Activated naive CD4-positive, alpha-beta T cell treated with anti-CD3 and anti-CD28 coated beads, Interleukin-2, amount 10 ng/mL, durations not matched to agents 7 days and 5 days (primary cell): ENCODE measurements at regions not wholly inside any gene's neighbourhood (a gene's known extent, or its start where the extent isn't known, plus 50 kb on each side); places are given as distances from the start of the nearest gene placed in this dataset.

ENCODE experiments used
- CTCF ChIA-PET: fragments of 350-600 bp; sonication (Branson Sonifier 250); formaldehyde crosslinking; loops from one replicate; lab custom pipeline; 2021; ENCODE audit warnings: antibody characterized with exemption; lab: Charles Lee
- DNase-seq: peaks from one replicate; pipeline ENCODE4 v3.0.0-alpha.2; 2020
- H3K27ac Mint-ChIP-seq: one replicate; pipeline ENCODE4 v1.8.0; 2021; ENCODE audit warnings: mild to moderate bottlenecking, moderate library complexity, mixed read lengths
- H3K27me3 Mint-ChIP-seq: one replicate; pipeline ENCODE4 v1.8.0; 2021; ENCODE audit warnings: mild to moderate bottlenecking, mixed read lengths
- H3K36me3 Mint-ChIP-seq: one replicate; pipeline ENCODE4 v1.8.0; 2021; ENCODE audit warnings: mixed read lengths
- H3K4me1 Mint-ChIP-seq: one replicate; pipeline ENCODE4 v1.8.0; 2021; ENCODE audit warnings: mixed read lengths
- H3K4me3 Mint-ChIP-seq: one replicate; pipeline ENCODE4 v1.8.0; 2021; ENCODE audit warnings: mild to moderate bottlenecking, moderate library complexity, mixed read lengths
- H3K9me3 Mint-ChIP-seq: one replicate; pipeline ENCODE4 v1.8.0; 2021; ENCODE audit warnings: mixed read lengths

DNA sequence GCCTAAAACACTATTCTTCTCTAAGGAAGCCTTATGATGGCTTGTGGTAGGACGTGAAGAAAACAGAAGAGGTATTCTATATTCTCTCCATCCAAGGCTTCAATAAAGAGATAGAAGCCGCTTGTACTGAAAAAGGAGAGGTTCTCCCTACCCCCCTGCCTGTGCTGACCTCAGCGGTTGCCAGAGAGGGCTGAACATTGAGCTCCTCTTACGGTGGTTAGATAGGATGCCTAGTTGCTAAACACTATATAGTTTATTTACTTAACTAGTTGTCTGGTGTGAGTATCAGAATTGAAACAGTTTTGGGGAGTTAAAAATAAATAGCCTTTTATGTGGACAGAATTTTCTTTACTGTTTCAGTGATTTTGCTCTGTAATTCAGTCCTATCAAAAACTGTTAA, 112.2 kb downstream of the TFPI2 start:
- H3K9me3 Mint-ChIP-seq = no peaks in the 10 kb centered on the region
- CTCF ChIA-PET = no interaction called here
- no peaks in the 10 kb centered on the region for H3K27me3 Mint-ChIP-seq
- H3K4me3 Mint-ChIP-seq = no peak overlapping the region
- no peak overlapping the region for H3K27ac Mint-ChIP-seq
- H3K4me1 Mint-ChIP-seq = no peaks in the 10 kb centered on the region
- DNase-seq = no peak
- no peaks in the 10 kb centered on the region for H3K36me3 Mint-ChIP-seq

DNA sequence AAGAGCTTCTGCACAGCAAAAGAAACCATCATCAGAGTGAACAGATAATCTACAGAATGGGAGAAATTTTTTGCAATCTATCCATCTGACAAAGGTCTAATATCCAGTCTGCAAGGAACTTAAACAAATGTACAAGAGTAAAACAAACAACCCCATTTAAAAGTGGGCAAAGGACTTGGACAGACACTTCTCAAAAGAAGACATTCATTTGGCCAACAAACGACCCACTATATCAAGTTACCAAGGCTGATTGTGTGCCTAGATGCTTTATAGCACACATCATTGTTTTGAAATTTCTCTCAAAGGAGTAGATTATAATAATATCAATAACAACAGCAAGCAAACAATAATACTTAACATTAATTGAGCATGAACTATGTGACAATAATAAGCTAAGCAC, 117.1 kb downstream of the TFPI2 start:
- no peak for DNase-seq
- no peaks in the 10 kb centered on the region for H3K4me1 Mint-ChIP-seq
- no peaks in the 10 kb centered on the region for H3K27me3 Mint-ChIP-seq
- H3K9me3 Mint-ChIP-seq = no peaks in the 10 kb centered on the region
- no peak overlapping the region for H3K27ac Mint-ChIP-seq
- no peaks in the 10 kb centered on the region for H3K36me3 Mint-ChIP-seq
- no peak overlapping the region for H3K4me3 Mint-ChIP-seq
- CTCF ChIA-PET = no interaction called here

DNA sequence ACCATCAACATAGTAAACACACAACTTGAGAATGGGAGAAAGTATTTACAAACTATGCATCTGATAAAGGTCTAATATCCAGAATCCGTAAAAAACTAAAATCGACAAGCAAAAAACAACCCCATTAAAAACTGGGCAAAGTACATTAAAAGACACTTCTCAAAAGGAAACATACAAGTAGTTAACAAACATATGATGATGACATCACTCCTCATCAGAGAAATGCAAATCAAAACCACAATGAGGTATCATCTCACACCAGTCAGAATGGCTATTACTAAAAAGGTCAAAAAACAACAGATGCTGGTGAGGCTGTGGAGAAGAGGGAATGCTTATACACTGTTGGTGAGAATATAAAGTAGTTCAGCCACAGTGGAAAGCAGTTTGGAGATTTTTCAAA, 125.1 kb downstream of the TFPI2 start:
- Mint-ChIP-seq H3K4me1 (no peaks in the 10 kb centered on the region), H3K36me3 (no peaks in the 10 kb centered on the region), H3K27ac (no peak overlapping the region), H3K9me3 (no peaks in the 10 kb centered on the region), H3K4me3 (no peak overlapping the region), H3K27me3 (no peaks in the 10 kb centered on the region)
- CTCF ChIA-PET = no interaction called here
- no peak for DNase-seq

DNA sequence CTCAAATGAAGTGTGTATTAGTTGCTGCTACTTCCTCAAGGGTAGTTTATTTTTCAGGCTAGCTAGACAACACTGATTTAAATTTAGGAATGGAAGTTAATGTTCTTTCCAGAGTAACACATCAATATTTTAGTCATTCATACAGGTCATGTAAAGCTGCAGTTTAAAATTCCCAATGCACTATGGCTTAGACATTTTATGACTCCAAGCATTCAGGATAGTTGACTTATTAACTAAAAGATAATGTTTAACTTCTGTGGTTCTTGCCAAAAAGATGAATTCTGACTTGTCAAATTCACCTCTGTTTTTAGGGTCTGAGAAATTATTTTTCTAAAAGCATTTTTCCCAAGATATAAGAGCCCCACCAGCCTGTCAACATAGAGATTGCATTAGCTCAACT, 131.9 kb downstream of the TFPI2 start:
- no peak for DNase-seq
- CTCF ChIA-PET = no interaction called here
- H3K36me3 Mint-ChIP-seq = no peaks in the 10 kb centered on the region
- H3K4me3 Mint-ChIP-seq = no peak overlapping the region
- no peak overlapping the region for H3K27ac Mint-ChIP-seq
- H3K4me1 Mint-ChIP-seq = no peaks in the 10 kb centered on the region
- no peaks in the 10 kb centered on the region for H3K27me3 Mint-ChIP-seq
- H3K9me3 Mint-ChIP-seq = no peaks in the 10 kb centered on the region

DNA sequence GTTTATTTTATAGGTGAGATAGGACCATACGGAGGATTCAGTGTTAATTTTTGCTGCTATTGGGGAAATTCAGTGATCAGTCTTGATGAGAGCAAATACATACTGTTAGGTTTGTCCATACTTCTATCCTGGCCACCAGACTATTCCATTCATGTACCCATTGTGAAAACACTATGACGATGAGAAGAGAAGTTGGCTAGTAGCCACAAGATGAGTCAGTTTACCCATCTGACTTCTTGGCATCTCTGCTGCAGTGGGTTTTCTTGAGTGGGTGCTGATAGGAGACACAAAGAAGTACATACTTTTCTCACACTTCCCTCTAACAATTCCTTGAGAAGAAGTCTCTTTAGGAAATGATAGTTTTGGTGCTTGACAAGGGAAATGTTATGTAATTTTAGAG, 133.1 kb downstream of the TFPI2 start:
- CTCF ChIA-PET = no interaction called here
- Mint-ChIP-seq H3K4me3 (no peak overlapping the region), H3K36me3 (no peaks in the 10 kb centered on the region), H3K27me3 (no peaks in the 10 kb centered on the region), H3K4me1 (no peaks in the 10 kb centered on the region), H3K9me3 (no peaks in the 10 kb centered on the region), H3K27ac (no peak overlapping the region)
- no peak for DNase-seq

DNA sequence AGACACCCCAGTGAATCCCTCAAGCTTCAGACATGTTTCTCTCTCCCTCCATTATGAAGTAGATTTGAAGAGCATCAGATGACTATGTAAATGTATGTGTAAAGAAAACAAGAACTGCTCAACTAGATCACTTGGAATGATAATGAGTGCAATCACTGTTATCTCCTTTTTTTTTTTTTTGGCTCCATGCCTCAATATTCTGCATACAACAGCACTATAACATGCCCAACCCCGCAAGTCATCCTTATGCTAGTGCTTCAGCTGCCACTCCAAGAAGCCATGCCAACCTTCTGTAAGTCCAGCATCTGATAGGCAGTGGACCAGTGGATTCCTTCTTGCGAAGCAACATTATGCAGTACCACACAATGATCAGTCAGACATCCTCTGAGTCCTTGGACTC, 133.7 kb downstream of the TFPI2 start:
- no peaks in the 10 kb centered on the region for H3K27me3 Mint-ChIP-seq
- no peak for DNase-seq
- no peaks in the 10 kb centered on the region for H3K9me3 Mint-ChIP-seq
- no peak overlapping the region for H3K27ac Mint-ChIP-seq
- no peaks in the 10 kb centered on the region for H3K4me1 Mint-ChIP-seq
- H3K4me3 Mint-ChIP-seq = no peak overlapping the region
- no peaks in the 10 kb centered on the region for H3K36me3 Mint-ChIP-seq
- CTCF ChIA-PET = no interaction called here

DNA sequence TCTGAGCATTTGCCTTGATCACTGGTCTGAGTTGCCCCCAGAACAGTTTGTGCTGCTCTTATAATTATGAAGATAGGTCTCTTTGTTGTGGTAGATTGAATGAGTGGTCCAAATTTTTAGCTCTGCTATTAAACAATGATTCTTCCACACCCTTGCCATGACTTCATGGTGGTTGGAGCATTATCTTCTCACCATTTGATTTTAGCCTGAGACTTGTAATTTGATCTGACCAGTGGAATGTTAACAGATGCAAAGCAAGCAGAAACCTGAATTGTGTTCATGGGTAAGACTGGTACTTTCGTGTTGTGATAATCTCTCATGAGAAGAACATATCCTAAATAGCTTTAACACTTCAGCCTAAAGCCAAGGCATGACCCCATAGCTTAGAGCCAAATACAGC, 139.1 kb downstream of the TFPI2 start:
- DNase-seq = no peak
- Mint-ChIP-seq H3K36me3 (no peaks in the 10 kb centered on the region), H3K27ac (no peak overlapping the region), H3K4me3 (no peak overlapping the region), H3K9me3 (no peaks in the 10 kb centered on the region), H3K4me1 (no peaks in the 10 kb centered on the region), H3K27me3 (no peaks in the 10 kb centered on the region)
- CTCF ChIA-PET = no interaction called here

DNA sequence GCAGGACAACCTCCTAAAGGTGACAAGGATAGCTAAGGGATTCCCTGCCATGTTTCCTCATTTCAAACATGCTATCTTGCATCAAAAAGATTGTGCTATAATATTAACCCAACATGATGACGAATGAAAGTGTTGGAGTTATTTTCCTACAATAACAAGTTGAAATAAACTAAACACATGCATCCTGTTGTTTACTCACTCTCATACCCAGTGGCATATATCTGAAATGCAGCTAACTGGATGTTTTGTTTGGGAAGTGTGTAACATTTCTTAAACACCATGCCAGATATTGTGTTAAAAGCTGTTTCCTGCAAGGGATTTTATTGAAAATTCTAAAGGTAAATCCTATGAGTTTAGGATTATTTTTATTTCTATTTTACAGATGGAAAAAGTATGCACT, 139.6 kb downstream of the TFPI2 start:
- DNase-seq = no peak
- no peak overlapping the region for H3K4me3 Mint-ChIP-seq
- H3K27me3 Mint-ChIP-seq = no peaks in the 10 kb centered on the region
- no peak overlapping the region for H3K27ac Mint-ChIP-seq
- CTCF ChIA-PET = no interaction called here
- H3K4me1 Mint-ChIP-seq = no peaks in the 10 kb centered on the region
- H3K36me3 Mint-ChIP-seq = no peaks in the 10 kb centered on the region
- H3K9me3 Mint-ChIP-seq = no peaks in the 10 kb centered on the region

DNA sequence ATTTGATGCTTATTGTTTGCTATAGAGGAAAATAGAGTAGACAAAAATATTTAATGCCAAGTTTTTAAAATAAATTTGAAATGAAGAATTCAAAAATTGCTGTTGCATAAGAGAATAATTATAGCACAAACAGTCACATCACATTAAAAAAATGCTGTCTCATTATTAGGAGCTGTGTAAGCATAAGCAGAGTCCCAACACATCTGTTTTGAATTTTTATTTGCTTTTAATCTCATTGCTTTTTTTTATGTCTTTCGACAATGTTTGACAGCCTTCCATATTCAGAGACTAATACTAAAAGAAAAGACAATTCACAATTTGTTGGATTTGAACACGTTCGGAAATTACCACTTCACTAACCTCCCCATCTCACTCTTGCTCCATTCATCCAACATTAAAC, 143.5 kb downstream of the TFPI2 start:
- no peak overlapping the region for H3K4me3 Mint-ChIP-seq
- DNase-seq = no peak
- H3K9me3 Mint-ChIP-seq = no peaks in the 10 kb centered on the region
- H3K27ac Mint-ChIP-seq = no peak overlapping the region
- H3K36me3 Mint-ChIP-seq = no peaks in the 10 kb centered on the region
- CTCF ChIA-PET = no interaction called here
- no peaks in the 10 kb centered on the region for H3K4me1 Mint-ChIP-seq
- H3K27me3 Mint-ChIP-seq = no peaks in the 10 kb centered on the region

DNA sequence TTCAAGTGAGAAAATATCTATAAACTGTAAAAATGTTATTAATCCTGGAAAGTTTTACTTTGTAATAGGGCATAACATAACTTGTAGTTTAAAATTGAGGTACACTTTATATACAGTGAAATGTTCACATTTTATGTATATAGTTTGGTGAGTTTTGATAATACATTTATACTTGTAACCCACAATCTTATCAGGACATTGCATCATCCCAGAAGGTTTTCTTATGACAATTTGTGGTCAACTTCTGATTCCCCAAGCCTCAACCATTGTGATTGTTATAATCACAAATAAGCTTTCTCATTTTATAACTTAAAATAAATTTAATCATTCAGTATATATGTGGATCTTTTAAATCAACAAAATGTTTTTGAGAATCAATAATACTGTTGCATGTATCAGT, 151.1 kb downstream of the TFPI2 start:
- Mint-ChIP-seq H3K27ac (no peak overlapping the region), H3K4me1 (no peaks in the 10 kb centered on the region), H3K36me3 (no peaks in the 10 kb centered on the region), H3K4me3 (no peak overlapping the region), H3K9me3 (no peaks in the 10 kb centered on the region), H3K27me3 (no peaks in the 10 kb centered on the region)
- DNase-seq = no peak
- CTCF ChIA-PET = no interaction called here

DNA sequence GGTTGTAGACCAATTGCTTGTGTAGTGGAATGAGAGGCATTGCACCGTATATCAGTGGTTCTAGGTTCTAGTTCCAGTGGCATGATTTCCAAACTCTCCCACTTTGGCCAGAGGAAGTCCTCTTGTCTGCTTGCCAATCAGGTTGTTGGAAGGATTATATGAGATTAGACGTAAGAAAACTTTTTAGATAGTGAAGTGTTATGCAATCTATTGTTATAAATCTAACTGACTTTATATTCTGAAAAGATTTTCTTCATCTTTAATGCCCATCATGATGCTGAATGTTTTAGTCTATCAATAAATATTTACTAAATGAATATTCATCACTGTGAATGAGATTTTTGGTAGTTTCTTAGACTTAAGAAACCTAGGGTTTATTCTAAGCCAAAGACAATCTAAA, 152.6 kb downstream of the TFPI2 start:
- CTCF ChIA-PET = no interaction called here
- DNase-seq = no peak
- H3K9me3 Mint-ChIP-seq = no peaks in the 10 kb centered on the region
- H3K4me3 Mint-ChIP-seq = no peak overlapping the region
- H3K4me1 Mint-ChIP-seq = no peaks in the 10 kb centered on the region
- no peaks in the 10 kb centered on the region for H3K27me3 Mint-ChIP-seq
- H3K36me3 Mint-ChIP-seq = no peaks in the 10 kb centered on the region
- H3K27ac Mint-ChIP-seq = no peak overlapping the region

DNA sequence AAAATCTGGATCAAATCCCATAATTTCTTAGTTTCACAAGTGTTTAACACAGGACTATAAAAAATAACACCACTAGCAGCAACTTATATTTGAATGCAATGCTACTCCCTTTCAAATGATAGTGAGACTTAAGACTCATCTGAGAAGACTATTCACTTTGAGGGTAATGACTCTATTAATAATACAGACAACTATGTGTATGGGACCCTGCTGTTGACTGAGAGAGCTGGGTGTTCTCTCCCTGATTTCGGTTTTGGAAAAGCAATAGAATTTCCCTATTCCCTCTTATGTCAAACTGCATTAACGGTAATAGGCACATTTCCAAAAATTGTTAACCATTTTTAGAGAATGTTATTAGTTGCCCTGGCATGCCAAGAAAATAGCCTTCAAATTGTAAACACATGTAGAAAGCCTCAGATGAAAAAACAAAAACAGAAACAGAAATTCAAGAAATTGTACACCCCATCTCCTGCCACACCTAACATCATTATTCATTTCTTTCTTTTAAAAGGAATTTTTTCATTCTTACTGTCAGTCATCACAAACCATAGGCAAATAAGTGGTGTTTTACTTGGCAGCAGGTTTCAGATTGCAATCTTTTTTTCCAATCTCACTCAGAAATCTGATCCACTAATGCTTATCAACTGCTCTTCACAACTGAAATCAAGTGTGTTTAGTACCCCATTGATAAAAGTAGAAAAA, 153.7 kb downstream of the TFPI2 start:
- no peak for DNase-seq
- H3K36me3 Mint-ChIP-seq = no peaks in the 10 kb centered on the region
- CTCF ChIA-PET = no interaction called here
- H3K9me3 Mint-ChIP-seq = no peaks in the 10 kb centered on the region
- no peaks in the 10 kb centered on the region for H3K27me3 Mint-ChIP-seq
- no peaks in the 10 kb centered on the region for H3K4me1 Mint-ChIP-seq
- H3K27ac Mint-ChIP-seq = no peak overlapping the region
- no peak overlapping the region for H3K4me3 Mint-ChIP-seq

DNA sequence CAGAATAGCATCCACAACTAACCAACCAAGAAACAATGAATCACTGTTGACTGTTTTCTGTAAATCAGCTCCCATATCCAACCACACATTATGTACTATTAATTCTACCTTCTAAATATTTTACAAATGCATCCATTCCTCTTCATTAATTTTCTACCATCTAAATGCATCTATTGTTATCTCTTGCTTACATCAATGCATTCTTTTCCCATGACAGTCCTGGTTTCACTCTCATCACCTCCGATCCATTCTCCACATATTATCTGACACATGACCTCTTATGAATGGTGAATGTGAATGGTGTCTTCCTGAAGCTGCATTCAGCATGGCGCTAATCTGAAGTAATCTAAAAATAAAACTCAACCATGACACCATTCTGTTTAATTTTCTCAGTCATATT, 153.8 kb upstream of the CALCR start:
- DNase-seq = no peak
- Mint-ChIP-seq H3K4me3 (no peak overlapping the region), H3K4me1 (no peaks in the 10 kb centered on the region), H3K36me3 (no peaks in the 10 kb centered on the region), H3K27ac (no peak overlapping the region), H3K27me3 (no peaks in the 10 kb centered on the region), H3K9me3 (no peaks in the 10 kb centered on the region)
- CTCF ChIA-PET = no interaction called here

DNA sequence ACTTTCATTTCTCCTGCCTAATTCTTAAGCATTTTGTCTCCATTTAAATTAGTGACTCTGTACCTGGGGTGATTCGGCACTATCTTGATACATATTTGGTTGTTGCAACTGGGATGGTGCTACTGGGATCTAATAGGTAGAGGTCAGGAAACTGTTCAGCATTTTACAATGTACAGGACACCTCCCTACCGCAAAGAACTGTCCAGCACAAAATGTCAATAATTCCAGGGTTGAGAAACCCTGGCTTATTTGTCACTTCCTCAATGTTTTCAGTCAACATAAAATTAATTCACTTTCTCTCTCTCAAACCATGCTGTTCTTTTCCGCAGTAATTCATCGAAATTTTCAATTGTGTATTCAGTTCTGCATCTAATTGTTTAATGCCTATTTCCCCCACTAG, 151.4 kb upstream of the CALCR start:
- Mint-ChIP-seq H3K9me3 (no peaks in the 10 kb centered on the region), H3K27me3 (no peaks in the 10 kb centered on the region), H3K27ac (no peak overlapping the region), H3K4me3 (no peak overlapping the region), H3K36me3 (no peaks in the 10 kb centered on the region), H3K4me1 (no peaks in the 10 kb centered on the region)
- no peak for DNase-seq
- CTCF ChIA-PET = no interaction called here

DNA sequence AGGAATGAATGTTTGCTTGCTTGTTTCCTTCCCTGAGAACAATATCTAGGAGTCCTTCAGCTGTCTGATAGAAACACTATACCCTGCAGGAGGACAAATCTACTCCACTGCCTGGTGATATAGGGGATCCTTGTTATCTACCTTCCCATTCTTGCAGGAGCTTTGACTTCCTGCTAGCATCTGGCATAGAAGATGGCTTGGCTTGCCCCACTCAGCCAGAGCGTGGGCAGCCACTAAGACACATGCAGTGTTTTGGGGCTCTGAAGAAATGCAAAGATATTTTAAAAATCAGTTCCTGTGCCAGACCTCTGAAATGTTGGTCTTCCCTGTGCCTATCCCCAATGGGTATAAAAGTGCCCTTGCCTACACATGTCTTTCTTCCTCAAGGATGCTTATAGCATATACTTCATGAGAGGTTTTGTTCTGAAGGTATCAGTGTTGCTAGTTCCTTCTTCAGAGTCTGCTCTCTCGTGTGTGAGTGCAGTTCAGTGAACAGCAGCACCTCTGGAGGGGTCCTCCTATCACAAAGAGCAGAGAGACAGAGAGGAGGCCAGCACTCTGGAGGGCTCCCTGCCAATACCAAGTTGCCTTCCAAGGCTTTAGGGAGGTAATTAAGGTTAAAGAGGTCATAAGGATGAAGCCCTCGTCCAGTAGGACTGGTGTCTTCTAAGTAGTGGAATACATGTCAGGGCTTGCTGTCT, 149.1 kb upstream of the CALCR start:
- no peaks in the 10 kb centered on the region for H3K27me3 Mint-ChIP-seq
- no peaks in the 10 kb centered on the region for H3K36me3 Mint-ChIP-seq
- no peaks in the 10 kb centered on the region for H3K9me3 Mint-ChIP-seq
- no peaks in the 10 kb centered on the region for H3K4me1 Mint-ChIP-seq
- CTCF ChIA-PET = no interaction called here
- H3K27ac Mint-ChIP-seq = no peak overlapping the region
- DNase-seq = peak; percentile 17
- H3K4me3 Mint-ChIP-seq = no peak overlapping the region
